ENCODE measurements at regions not wholly inside any gene's neighbourhood (a gene's known extent, or its start where the extent isn't known, plus 50 kb on each side); places are given as distances from the start of the nearest gene placed in this dataset.
"Not testable (repeated sequence)": the region's sequence is repeated elsewhere in the genome, so short reads cannot be mapped to it uniquely, and the experiment has no call there.

GRCh38 chr12:9418669-9419041 lies 189.1 kb downstream of the KLRB1 start:
- TF ChIP-seq, protein P1, sequence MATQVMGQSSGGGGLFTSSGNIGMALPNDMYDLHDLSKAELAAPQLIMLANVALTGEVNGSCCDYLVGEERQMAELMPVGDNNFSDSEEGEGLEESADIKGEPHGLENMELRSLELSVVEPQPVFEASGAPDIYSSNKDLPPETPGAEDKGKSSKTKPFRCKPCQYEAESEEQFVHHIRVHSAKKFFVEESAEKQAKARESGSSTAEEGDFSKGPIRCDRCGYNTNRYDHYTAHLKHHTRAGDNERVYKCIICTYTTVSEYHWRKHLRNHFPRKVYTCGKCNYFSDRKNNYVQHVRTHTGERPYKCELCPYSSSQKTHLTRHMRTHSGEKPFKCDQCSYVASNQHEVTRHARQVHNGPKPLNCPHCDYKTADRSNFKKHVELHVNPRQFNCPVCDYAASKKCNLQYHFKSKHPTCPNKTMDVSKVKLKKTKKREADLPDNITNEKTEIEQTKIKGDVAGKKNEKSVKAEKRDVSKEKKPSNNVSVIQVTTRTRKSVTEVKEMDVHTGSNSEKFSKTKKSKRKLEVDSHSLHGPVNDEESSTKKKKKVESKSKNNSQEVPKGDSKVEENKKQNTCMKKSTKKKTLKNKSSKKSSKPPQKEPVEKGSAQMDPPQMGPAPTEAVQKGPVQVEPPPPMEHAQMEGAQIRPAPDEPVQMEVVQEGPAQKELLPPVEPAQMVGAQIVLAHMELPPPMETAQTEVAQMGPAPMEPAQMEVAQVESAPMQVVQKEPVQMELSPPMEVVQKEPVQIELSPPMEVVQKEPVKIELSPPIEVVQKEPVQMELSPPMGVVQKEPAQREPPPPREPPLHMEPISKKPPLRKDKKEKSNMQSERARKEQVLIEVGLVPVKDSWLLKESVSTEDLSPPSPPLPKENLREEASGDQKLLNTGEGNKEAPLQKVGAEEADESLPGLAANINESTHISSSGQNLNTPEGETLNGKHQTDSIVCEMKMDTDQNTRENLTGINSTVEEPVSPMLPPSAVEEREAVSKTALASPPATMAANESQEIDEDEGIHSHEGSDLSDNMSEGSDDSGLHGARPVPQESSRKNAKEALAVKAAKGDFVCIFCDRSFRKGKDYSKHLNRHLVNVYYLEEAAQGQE (IDR thresholded peaks at IDR 0.05; ENCODE audit: low read depth, low read length), result not testable (repeated sequence)
- TF ChIP-seq, protein P2, sequence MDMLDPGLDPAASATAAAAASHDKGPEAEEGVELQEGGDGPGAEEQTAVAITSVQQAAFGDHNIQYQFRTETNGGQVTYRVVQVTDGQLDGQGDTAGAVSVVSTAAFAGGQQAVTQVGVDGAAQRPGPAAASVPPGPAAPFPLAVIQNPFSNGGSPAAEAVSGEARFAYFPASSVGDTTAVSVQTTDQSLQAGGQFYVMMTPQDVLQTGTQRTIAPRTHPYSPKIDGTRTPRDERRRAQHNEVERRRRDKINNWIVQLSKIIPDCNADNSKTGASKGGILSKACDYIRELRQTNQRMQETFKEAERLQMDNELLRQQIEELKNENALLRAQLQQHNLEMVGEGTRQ (IDR thresholded peaks at IDR 0.05; ENCODE audit: borderline replicate concordance, low read depth, low read length), result not testable (repeated sequence)
- TF ChIP-seq, protein P3, sequence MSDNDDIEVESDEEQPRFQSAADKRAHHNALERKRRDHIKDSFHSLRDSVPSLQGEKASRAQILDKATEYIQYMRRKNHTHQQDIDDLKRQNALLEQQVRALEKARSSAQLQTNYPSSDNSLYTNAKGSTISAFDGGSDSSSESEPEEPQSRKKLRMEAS (IDR thresholded peaks at IDR 0.05; ENCODE audit: low read depth), result not testable (repeated sequence)
- not testable (repeated sequence) for TF ChIP-seq SMC3 (IDR thresholded peaks at IDR 0.05; ENCODE audit: low read depth, low read length); POLR2AphosphoS5 (IDR thresholded peaks at IDR 0.05; ENCODE audit: low read depth, low read length); EZH2phosphoT487 (IDR thresholded peaks at IDR 0.05; ENCODE audit: borderline replicate concordance, low read depth); RXRA (IDR thresholded peaks at IDR 0.05; ENCODE audit: borderline replicate concordance, low read depth)
